ENCODE measurements at regions not wholly inside any gene's neighbourhood (a gene's known extent, or its start where the extent isn't known, plus 50 kb on each side); places are given as distances from the start of the nearest gene placed in this dataset.
"Not testable (repeated sequence)": the region's sequence is repeated elsewhere in the genome, so short reads cannot be mapped to it uniquely, and the experiment has no call there.

GRCh38 chr1:149234926-149235914 lies 131.9 kb upstream of the NBPF9 start:
- H3K36me3 ChIP-seq (ENCODE audit: control insufficient read depth, insufficient read depth, low read length); H3K4me3 ChIP-seq; DNase-seq (ENCODE audit: extremely low read depth in 1 of 4, low spot score in 3 of 4); H3K27me3 ChIP-seq (ENCODE audit: control insufficient read depth in 2 of 2, insufficient read depth in 2 of 2, low read length in 2 of 2); BruUV-seq (replicated peaks); H4K20me1 ChIP-seq (replicated peaks; ENCODE audit: control insufficient read depth, insufficient read depth, low read length); POLR2A ChIA-PET; FAIRE-seq; ATAC-seq; H3K27ac ChIP-seq (ENCODE audit: extremely low read depth, low read depth, low read length); H3K9ac ChIP-seq (ENCODE audit: insufficient read depth in 1 of 2, low read depth in 2 of 2, low read length in 2 of 2); H3K4me2 ChIP-seq (ENCODE audit: insufficient read depth, low read length); H2AFZ ChIP-seq (ENCODE audit: low read depth, low read length); H3K4me1 ChIP-seq (replicated peaks in 1 of 2; ENCODE audit: control insufficient read depth in 2 of 2, insufficient read depth in 2 of 2, low read length in 2 of 2); CTCF ChIA-PET (ENCODE audit: low intra/inter-chr PET ratio); in situ Hi-C loops (cut with MboI); H3K9me1 ChIP-seq (ENCODE audit: control insufficient read depth, insufficient read depth, low read length); H3K9me3 ChIP-seq (replicated peaks; ENCODE audit: control insufficient read depth, insufficient read depth, low read depth, low read length); intact Hi-C loops (cut with micrococcal nuclease): not testable (repeated sequence)
- WGBS (ENCODE audit: insufficient coverage, low coverage, missing lambda C conversion rate): no CpG with 5 or more reads among the region's 5 CpGs
- H3K79me2 ChIP-seq (ENCODE audit: control insufficient read depth, insufficient read depth, low read length): peaks cover 12% of the 10 kb centered on the region

GRCh38 chr1:149237515-149237914 lies 134.2 kb upstream of the NBPF9 start:
- DNase-seq (ENCODE audit: extremely low read depth in 1 of 4, low spot score in 3 of 4); H3K27me3 ChIP-seq (ENCODE audit: control insufficient read depth in 2 of 2, insufficient read depth in 2 of 2, low read length in 2 of 2); H3K27ac ChIP-seq (ENCODE audit: extremely low read depth, low read depth, low read length); H3K4me1 ChIP-seq (replicated peaks in 1 of 2; ENCODE audit: control insufficient read depth in 2 of 2, insufficient read depth in 2 of 2, low read length in 2 of 2); H3K9me3 ChIP-seq (replicated peaks; ENCODE audit: control insufficient read depth, insufficient read depth, low read depth, low read length); CTCF ChIA-PET (ENCODE audit: low intra/inter-chr PET ratio); H3K9me1 ChIP-seq (ENCODE audit: control insufficient read depth, insufficient read depth, low read length); H4K20me1 ChIP-seq (replicated peaks; ENCODE audit: control insufficient read depth, insufficient read depth, low read length); H3K4me2 ChIP-seq (ENCODE audit: insufficient read depth, low read length); H3K9ac ChIP-seq (ENCODE audit: insufficient read depth in 1 of 2, low read depth in 2 of 2, low read length in 2 of 2); H3K36me3 ChIP-seq (ENCODE audit: control insufficient read depth, insufficient read depth, low read length); intact Hi-C loops (cut with micrococcal nuclease); POLR2A ChIA-PET; in situ Hi-C loops (cut with MboI); H2AFZ ChIP-seq (ENCODE audit: low read depth, low read length); BruUV-seq (replicated peaks): not testable (repeated sequence)
- Histone ChIP-seq H3K4me3 (peak overlapping the region; percentile 25; the same call in 1 of the 2 replicates), H3K79me2 (ENCODE audit: control insufficient read depth, insufficient read depth, low read length) (peaks cover 12% of the 10 kb centered on the region)
- 0% methylated on average over 2 of the region's 4 CpGs for WGBS (ENCODE audit: insufficient coverage, low coverage, missing lambda C conversion rate)
- FAIRE-seq (peak; percentile 46), ATAC-seq (peak; percentile 52)

GRCh38 chr1:149239897-149240508 lies 136.7 kb upstream of the NBPF9 start:
- H3K9ac ChIP-seq (ENCODE audit: insufficient read depth in 1 of 2, low read depth in 2 of 2, low read length in 2 of 2); in situ Hi-C loops (cut with MboI); H3K36me3 ChIP-seq (ENCODE audit: control insufficient read depth, insufficient read depth, low read length); H3K4me1 ChIP-seq (replicated peaks in 1 of 2; ENCODE audit: control insufficient read depth in 2 of 2, insufficient read depth in 2 of 2, low read length in 2 of 2); H3K27me3 ChIP-seq (ENCODE audit: control insufficient read depth in 2 of 2, insufficient read depth in 2 of 2, low read length in 2 of 2); H3K27ac ChIP-seq (ENCODE audit: extremely low read depth, low read depth, low read length); H3K9me3 ChIP-seq (replicated peaks; ENCODE audit: control insufficient read depth, insufficient read depth, low read depth, low read length); CTCF ChIA-PET (ENCODE audit: low intra/inter-chr PET ratio); BruUV-seq (replicated peaks); FAIRE-seq; H3K79me2 ChIP-seq (ENCODE audit: control insufficient read depth, insufficient read depth, low read length); DNase-seq (ENCODE audit: extremely low read depth in 1 of 4, low spot score in 3 of 4); H4K20me1 ChIP-seq (replicated peaks; ENCODE audit: control insufficient read depth, insufficient read depth, low read length); intact Hi-C loops (cut with micrococcal nuclease); H2AFZ ChIP-seq (ENCODE audit: low read depth, low read length); H3K9me1 ChIP-seq (ENCODE audit: control insufficient read depth, insufficient read depth, low read length); POLR2A ChIA-PET; H3K4me2 ChIP-seq (ENCODE audit: insufficient read depth, low read length): not testable (repeated sequence)
- no CpG with 5 or more reads among the region's 15 CpGs for WGBS (ENCODE audit: insufficient coverage, low coverage, missing lambda C conversion rate)
- peak; percentile 30 for ATAC-seq
- H3K4me3 ChIP-seq: peak overlapping the region; percentile 37

All from K562 (cell line).